HEK293 (cell line): ENCODE measurements at regions not wholly inside any gene's neighbourhood (a gene's known extent, or its start where the extent isn't known, plus 50 kb on each side); places are given as distances from the start of the nearest gene placed in this dataset.
A peak's percentile ranks its signal among the peaks of the same experiment; 100 is the strongest.

Experiments
- CTCF ChIA-PET: fragments of 350-600 bp; formaldehyde crosslinking; extraction: SDS; loops from one replicate; lab custom pipeline; 2021; ENCODE audit warnings: antibody characterized with exemption; lab: Yijun Ruan, JAX
- POLR2A ChIA-PET: fragments of 300-600 bp; formaldehyde crosslinking; extraction: SDS; loops from one replicate; lab custom pipeline; 2020; ENCODE audit warnings: antibody characterized with exemption, inconsistent platforms; lab: Yijun Ruan, JAX
- H3K27ac ChIP-seq: fragments of 200-500 bp; sonication (Bioruptor generic); 2 replicates; pipeline ENCODE4 v1.5.1; 2014; ENCODE audit warnings: low read depth, low read length, control low read depth, inconsistent platforms; ENCODE audit errors: extremely low read depth
- H3K36me3 ChIP-seq, 2 experiments: fragments of 200-500 bp in 1 of 2; sonication (Bioruptor generic) in 1 of 2; 1 replicate in 1 of 2; 2 replicates in 1 of 2; pipeline ENCODE4 v1.5.1; 2014 to 2017; ENCODE audit warnings: inconsistent platforms in 2 of 2, low read length in 2 of 2; ENCODE audit not compliant: control insufficient read depth in 2 of 2, insufficient read depth in 1 of 2
- H3K4me1 ChIP-seq: fragments of 200-500 bp; sonication (Bioruptor generic); 2 replicates; pipeline ENCODE4 v1.5.1; 2014; ENCODE audit warnings: mild to moderate bottlenecking, low read length, inconsistent platforms; ENCODE audit not compliant: control insufficient read depth, insufficient read depth
- H3K4me3 ChIP-seq: 2 replicates; pipeline ENCODE4 v1.5.1; 2011; ENCODE audit warnings: low read depth, mild to moderate bottlenecking, control low read depth, low read length, moderate library complexity
- H3K9me3 ChIP-seq: fragments of 200-500 bp; sonication (Bioruptor generic); 2 replicates; pipeline ENCODE4 v1.5.1; 2014; ENCODE audit warnings: low read depth, low read length, inconsistent platforms; ENCODE audit not compliant: control insufficient read depth, insufficient read depth
- GLI4 ChIP-seq: fragments of 450-650 bp; formaldehyde crosslinking; IDR thresholded peaks from 2 replicates; pipeline ENCODE4 v1.5.1; 2016; ENCODE audit warnings: missing biosample characterization, missing genetic modification characterization
- PRDM2 ChIP-seq: fragments of 450-650 bp; formaldehyde crosslinking; IDR thresholded peaks from 2 replicates; pipeline ENCODE4 v1.5.1; 2016; ENCODE audit warnings: missing biosample characterization, missing genetic modification characterization, borderline replicate concordance
- SCRT2 ChIP-seq: fragments of 450-650 bp; formaldehyde crosslinking; IDR thresholded peaks from 2 replicates; pipeline ENCODE4 v1.5.1; 2016; ENCODE audit warnings: missing biosample characterization, missing genetic modification characterization
- SETDB1 ChIP-seq: IDR thresholded peaks from one replicate; pipeline ENCODE4 v1.6.1; 2017; ENCODE audit warnings: mild to moderate bottlenecking, low read length, moderate library complexity, mixed read lengths; ENCODE audit not compliant: insufficient read length
- TCF7L2 ChIP-seq: IDR thresholded peaks from 2 replicates; pipeline ENCODE4 v1.6.1; 2011; ENCODE audit warnings: low read depth, mild to moderate bottlenecking, inconsistent platforms, low read length, moderate library complexity, borderline replicate concordance
- ZBTB26 ChIP-seq: fragments of 450-650 bp; formaldehyde crosslinking; optimal IDR thresholded peaks from 2 replicates; pipeline ENCODE3; 2016; ENCODE audit warnings: missing biosample characterization, mild to moderate bottlenecking, missing genetic modification characterization
- ZNF121 ChIP-seq: fragments of 450-650 bp; formaldehyde crosslinking; IDR thresholded peaks from 2 replicates; pipeline ENCODE4 v1.5.1; 2016; ENCODE audit warnings: missing biosample characterization, missing genetic modification characterization
- ZNF184 ChIP-seq: fragments of 450-650 bp; IDR thresholded peaks from 2 replicates; pipeline ENCODE4 v1.5.1; 2018; ENCODE audit warnings: missing biosample characterization, mild to moderate bottlenecking, missing genetic modification characterization
- ZNF311 ChIP-seq: fragments of 450-650 bp; formaldehyde crosslinking; IDR thresholded peaks from 2 replicates; pipeline ENCODE4 v1.5.1; 2017; ENCODE audit warnings: missing biosample characterization, missing genetic modification characterization, borderline replicate concordance
- ZNF488 ChIP-seq: fragments of 450-650 bp; formaldehyde crosslinking; IDR thresholded peaks from 2 replicates; pipeline ENCODE4 v1.5.1; 2016; ENCODE audit warnings: missing biosample characterization, missing genetic modification characterization
- ZNF621 ChIP-seq: fragments of 450-650 bp; formaldehyde crosslinking; IDR thresholded peaks from 2 replicates; pipeline ENCODE4 v1.5.1; 2017; ENCODE audit warnings: missing biosample characterization, missing genetic modification characterization
- ZNF670 ChIP-seq: fragments of 450-650 bp; formaldehyde crosslinking; IDR thresholded peaks from 2 replicates; pipeline ENCODE4 v1.5.1; 2016; ENCODE audit warnings: missing biosample characterization, missing genetic modification characterization, low read depth
- ZSCAN16 ChIP-seq: fragments of 450-650 bp; formaldehyde crosslinking; IDR thresholded peaks from 2 replicates; pipeline ENCODE4 v1.5.1; 2016; ENCODE audit warnings: missing biosample characterization, missing genetic modification characterization
- ZXDB ChIP-seq: fragments of 450-650 bp; formaldehyde crosslinking; IDR thresholded peaks from 2 replicates; pipeline ENCODE4 v1.5.1; 2016; ENCODE audit warnings: missing biosample characterization, missing genetic modification characterization

- Histone ChIP-seq H3K9me3 (peaks cover 26% of the 10 kb centered on the region), H3K27ac (no peak overlapping the region), H3K4me3 (no peak overlapping the region), H3K4me1 (peaks cover 3% of the 10 kb centered on the region; the same call in 1 of the 2 replicates), H3K36me3 (0 out of 3 replicates have a peak, but pooled peaks cover 0 to 3% of the 10 kb centered on the region in 2 experiments)
- TF ChIP-seq ZNF121 (tag by site-specific recombination) (no peak), ZSCAN16 (tag by site-specific recombination) (no peak), ZNF311 (tag by site-specific recombination) (no peak), ZXDB (tag by site-specific recombination) (no peak), ZNF184 (tag by site-specific recombination) (peak; percentile 97), ZNF621 (tag by site-specific recombination) (no peak), SCRT2 (tag by site-specific recombination) (no peak), TCF7L2 (no peak), ZNF488 (tag by site-specific recombination) (no peak)
- POLR2A ChIA-PET, result no interaction called here
- CTCF ChIA-PET, result interaction anchor here (0.7 kb wide), 2 partner anchors 24 to 838 kb away, joined by 3 read pairs; no protein-coding TSS in a partner anchor
These were observed 171.4 kb upstream of the TSHZ3 start for GRCh38 chr19:31520633-31521032.

- TF ChIP-seq PRDM2 (tag by site-specific recombination) (no peak), SETDB1 (peak; percentile 86), ZBTB26 (tag by site-specific recombination) (no peak), ZNF670 (tag by site-specific recombination) (no peak), GLI4 (tag by site-specific recombination) (no peak)
- peaks cover 20% of the 10 kb centered on the region for H3K9me3 ChIP-seq
- peaks cover 0 to 3% of the 10 kb centered on the region in 2 experiments; a peak in 1 of 3 replicates for H3K36me3 ChIP-seq
- ChIA-PET POLR2A (interaction anchor here (0.6 kb wide), 1 partner anchor 1615 kb away, joined by 4 read pairs; no protein-coding TSS in a partner anchor), CTCF (interaction anchor here (0.5 to 0.8 kb wide), 2 partner anchors 27 to 858 kb away, joined by 3 read pairs; no protein-coding TSS in a partner anchor)
- no peak overlapping the region for H3K4me3 ChIP-seq
- no peak overlapping the region for H3K27ac ChIP-seq
- H3K4me1 ChIP-seq, result no peaks in the 10 kb centered on the region
These were observed 176.4 kb upstream of the TSHZ3 start for GRCh38 chr19:31525610-31526147.
